Skeletal muscle cell (primary cell): ENCODE measurements at regions not wholly inside any gene's neighbourhood (a gene's known extent, or its start where the extent isn't known, plus 50 kb on each side); places are given as distances from the start of the nearest gene placed in this dataset.
A peak's percentile ranks its signal among the peaks of the same experiment; 100 is the strongest.
"Not testable (repeated sequence)": the region's sequence is repeated elsewhere in the genome, so short reads cannot be mapped to it uniquely, and the experiment has no call there.

Experiments
- DNase-seq: peaks from one replicate; pipeline ENCODE4 v3.0.0-alpha.2; 2010; ENCODE audit warnings: low read depth
- H3K4me3 ChIP-seq: 2 replicates; pipeline ENCODE4 v1.5.1; 2011; ENCODE audit warnings: low read depth, mild to moderate bottlenecking, control low read depth, low read length, moderate library complexity

DNA sequence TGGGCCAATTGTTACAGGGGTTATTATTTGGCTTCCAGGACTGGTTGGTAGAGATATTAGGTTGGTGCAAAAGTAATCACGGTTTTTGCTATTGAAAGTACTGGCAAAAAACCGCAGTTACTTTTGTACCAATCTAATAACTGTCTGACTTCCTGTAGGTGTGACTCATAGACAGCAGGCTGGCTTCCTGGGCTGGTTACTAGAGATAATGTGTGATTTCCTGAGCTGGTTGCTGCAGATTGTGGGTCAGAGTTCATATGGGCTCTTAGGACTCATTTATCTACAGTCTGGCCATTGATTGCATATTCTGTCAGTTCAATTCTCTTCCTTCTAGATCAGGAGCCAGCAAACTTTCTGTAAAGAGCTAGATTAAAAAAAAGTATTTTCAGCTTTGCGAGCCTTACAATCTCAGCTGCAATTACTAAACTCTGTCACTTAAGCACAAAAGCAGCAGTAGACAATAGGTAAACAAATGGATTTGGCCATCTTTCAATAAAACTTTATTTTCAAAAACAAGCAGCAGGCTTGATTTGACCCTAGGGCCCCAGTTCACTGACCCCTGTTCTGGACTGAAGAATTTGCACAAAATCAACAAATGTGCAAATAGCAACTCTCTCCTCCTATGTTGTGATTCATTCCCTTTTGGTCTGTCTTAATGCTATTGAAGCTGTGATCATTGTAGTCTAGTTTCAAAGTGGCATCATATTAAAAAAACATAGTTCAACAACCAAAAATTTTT, 50.8 kb upstream of the BOD1L1 start:
- H3K4me3 ChIP-seq = no peak overlapping the region
- DNase-seq = no peak

- no peak overlapping the region for H3K4me3 ChIP-seq
- no peak for DNase-seq
These were observed 54.0 kb upstream of the BOD1L1 start for GRCh38 chr4:13681570-13681969.

- H3K4me3 ChIP-seq = no peak overlapping the region
- DNase-seq = no peak
These were observed 66.7 kb upstream of the BOD1L1 start for GRCh38 chr4:13694256-13694655.

DNA sequence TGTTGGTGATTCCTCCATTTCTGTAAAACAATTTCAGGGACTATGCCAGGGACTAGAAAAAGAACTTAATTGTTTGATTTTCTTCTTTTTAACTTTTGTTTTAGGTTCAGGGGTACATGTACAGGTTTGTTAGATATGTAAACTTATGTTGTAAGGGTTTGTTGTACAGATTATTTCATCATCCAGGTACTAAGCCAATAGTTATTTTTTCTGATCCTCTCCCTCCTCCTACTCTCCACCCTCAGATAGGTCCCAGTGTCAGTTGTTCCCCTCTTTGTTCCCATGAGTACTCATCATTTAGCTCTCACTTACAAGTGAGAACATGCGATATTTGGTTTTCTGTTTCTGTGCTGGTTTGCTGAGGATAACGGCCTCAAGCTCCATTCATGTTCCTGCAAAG, 70.8 kb upstream of the BOD1L1 start:
- DNase-seq = no peak
- no peak overlapping the region for H3K4me3 ChIP-seq

GRCh38 chr4:13700021-13700857, 72.7 kb upstream of the BOD1L1 start:
- H3K4me3 ChIP-seq = no peak overlapping the region
- peak; percentile 81 for DNase-seq

GRCh38 chr4:13700858-13701140, 73.3 kb upstream of the BOD1L1 start:
- not testable (repeated sequence) for H3K4me3 ChIP-seq, DNase-seq

DNA sequence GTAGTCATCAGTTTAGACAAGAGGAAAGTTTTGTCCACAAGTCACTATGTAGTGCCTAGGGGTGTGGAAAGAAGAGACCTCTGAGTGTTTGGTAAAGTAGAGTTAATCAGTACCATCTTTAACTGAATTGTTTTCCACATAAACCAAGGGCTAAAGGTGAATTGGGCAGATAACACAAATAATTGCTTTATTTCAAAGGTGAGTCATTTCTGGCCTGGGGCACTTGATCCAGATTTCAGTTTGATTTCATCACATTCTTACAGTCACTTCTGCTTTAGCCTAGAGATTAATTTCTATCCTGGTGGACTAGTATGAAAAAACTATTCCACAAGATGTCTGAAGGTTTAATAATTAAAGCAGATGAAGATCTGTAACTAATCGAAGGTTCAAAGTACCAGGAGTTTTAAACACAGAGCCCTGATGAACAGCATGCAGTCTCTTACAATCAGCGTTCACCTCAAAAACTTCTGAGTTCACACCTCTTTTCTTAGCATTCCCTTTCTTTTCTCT, 74.5 kb upstream of the BOD1L1 start:
- no peak for DNase-seq
- H3K4me3 ChIP-seq = no peak overlapping the region

DNA sequence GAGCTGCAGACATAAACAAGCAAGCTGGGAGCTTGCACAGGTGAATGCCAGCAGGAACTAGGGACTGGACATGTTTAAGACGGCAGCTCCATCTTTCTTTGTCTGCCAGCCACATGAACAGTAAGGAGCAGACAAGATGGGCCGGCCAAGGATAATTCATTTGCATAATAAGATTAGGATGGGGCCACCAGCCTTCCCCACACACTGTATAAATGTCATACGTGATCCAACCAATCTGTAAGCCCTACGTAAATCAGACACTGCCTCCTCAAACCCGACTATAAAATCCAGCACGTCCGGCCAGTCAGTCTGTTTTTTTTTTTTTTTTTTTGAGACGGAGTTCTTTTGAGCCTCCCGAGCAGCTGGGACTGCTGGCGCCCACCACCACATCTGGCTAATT, 75.6 kb upstream of the BOD1L1 start:
- no peak for DNase-seq
- no peak overlapping the region for H3K4me3 ChIP-seq

- H3K4me3 ChIP-seq = no peak overlapping the region
- DNase-seq = no peak
These were observed 76.5 kb upstream of the BOD1L1 start for GRCh38 chr4:13704035-13704434.

DNA sequence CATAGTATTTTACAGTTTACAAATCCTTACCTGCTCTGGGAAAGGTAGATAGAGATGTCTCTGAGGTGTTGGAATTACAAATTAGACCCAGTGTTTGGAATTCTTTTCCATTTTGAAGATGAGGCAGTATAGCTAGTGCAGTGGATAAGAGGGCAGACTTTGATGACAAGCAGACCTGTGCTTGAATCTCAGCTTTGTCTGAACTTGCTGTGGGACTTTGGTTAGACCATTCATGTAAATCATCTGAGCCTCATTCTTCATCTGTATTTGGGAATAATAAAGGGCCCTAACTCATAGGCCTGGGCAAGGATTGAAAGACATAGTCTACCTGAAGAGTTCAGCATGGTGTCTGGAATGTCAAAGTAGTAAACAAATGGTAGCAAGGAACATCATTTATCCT, 77.2 kb upstream of the BOD1L1 start:
- DNase-seq = no peak
- no peak overlapping the region for H3K4me3 ChIP-seq

- H3K4me3 ChIP-seq = no peak overlapping the region
- no peak for DNase-seq
These were observed 78.1 kb upstream of the BOD1L1 start for GRCh38 chr4:13705521-13706041.

DNA sequence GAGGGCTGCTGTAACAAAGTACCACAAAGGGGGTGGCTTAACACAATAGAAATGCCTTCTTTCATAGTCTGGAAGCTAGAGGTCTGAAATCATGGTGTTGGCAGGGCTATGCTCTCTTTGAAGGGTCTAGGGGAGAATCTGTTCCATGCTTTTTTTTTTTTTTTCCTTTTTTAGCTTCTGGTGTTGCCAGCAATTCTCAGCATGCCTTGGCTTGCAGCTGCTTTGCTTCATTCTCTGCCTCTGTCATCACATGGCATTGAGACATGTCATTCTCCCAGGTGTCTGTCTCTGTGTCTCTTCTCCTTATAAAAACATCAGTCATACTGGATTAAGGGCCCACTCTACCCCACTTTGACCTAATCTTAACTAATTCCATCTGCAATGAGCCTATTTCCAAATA, 78.6 kb upstream of the BOD1L1 start:
- no peak for DNase-seq
- H3K4me3 ChIP-seq = no peak overlapping the region

DNA sequence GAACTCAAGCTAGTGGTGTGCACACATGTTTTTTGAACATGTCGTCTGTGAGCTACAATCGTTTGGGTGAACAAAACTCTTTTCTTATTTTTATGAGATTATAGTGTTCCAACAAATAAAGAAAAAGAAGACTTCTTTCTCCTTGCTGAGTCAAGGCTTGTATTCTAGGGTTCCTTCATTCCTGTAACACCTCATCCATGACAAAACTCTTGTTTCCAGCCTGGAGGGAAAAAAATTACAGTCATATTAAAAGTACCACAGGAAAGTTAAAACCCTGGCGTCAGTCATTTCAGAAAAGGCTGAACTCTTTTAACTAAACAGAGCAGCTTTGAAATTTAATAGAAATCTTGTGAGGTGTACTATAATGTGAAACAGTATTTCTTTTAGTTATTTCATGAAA, 79.2 kb upstream of the BOD1L1 start:
- no peak overlapping the region for H3K4me3 ChIP-seq
- DNase-seq = no peak

GRCh38 chr4:13710246-13710885, 82.8 kb upstream of the BOD1L1 start:
- no peak for DNase-seq
- H3K4me3 ChIP-seq = no peak overlapping the region

- DNase-seq = no peak
- H3K4me3 ChIP-seq = no peak overlapping the region
These were observed 83.8 kb upstream of the BOD1L1 start for GRCh38 chr4:13711233-13711785.

DNA sequence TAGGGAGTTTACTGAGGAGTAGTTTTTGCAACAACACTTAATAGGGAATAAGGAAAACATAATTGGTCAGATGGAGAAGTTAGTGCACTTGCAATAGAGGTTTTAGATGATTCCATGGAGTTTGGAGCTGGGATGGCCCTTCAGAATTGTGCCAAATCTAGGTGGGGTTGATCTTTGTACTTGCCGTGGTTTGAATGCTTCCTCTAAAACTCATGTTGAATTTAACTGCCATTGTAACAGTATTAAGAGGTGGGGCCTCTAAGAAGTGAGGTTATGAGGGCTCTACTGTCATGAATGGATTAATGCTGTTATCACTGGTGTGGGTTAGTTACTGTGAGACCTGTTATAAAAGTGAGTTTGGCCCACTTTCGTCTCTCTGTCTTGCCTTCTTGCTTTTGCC, 94.4 kb upstream of the BOD1L1 start:
- DNase-seq = no peak

DNA sequence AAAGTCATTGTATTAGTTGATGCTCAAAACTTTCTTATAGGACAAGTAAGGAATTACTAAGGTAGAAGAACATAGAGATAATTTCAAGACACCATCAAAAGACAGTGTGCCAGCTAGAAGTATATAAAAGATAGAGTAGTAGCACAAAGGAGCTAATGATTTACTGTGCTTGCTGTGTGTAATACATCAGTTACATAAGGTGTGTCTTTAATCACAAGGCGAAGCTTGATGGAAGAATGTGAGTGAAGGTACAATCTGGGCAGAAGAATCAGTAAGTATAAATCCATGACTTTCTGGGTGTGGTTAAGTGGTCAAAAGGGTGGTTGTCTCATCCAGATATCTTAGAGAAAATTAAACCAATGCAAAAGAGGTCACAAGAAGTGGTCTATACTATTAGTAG, 95.1 kb upstream of the BOD1L1 start:
- no peak overlapping the region for H3K4me3 ChIP-seq
- no peak for DNase-seq

More for the DNA sequence above, 94.4 kb upstream of the BOD1L1 start:
- no peak overlapping the region for H3K4me3 ChIP-seq

DNA sequence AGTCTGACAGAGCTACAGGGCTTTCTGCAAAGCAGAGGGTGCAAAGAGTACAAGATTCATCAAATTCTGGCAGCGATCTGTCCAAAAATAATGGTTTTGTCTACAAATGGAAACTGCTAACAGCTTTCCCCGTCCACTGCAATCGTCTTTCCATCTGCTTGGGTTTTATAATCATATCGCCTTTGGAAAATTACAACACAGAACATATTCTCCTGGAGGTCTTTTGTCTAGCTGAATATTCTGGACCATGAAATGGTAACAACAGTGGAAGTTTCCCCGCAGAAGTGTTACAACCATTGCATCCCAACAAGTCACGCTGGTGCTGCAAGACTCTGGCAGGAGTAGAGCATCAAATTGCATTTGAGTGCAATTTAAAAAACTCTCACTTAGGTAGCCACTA, 101.2 kb upstream of the BOD1L1 start:
- DNase-seq = no peak
- H3K4me3 ChIP-seq = no peak overlapping the region

GRCh38 chr4:13731019-13731418, 103.5 kb upstream of the BOD1L1 start:
- no peak for DNase-seq
- H3K4me3 ChIP-seq = no peak overlapping the region

GRCh38 chr4:13733817-13734216, 106.3 kb upstream of the BOD1L1 start:
- H3K4me3 ChIP-seq = no peak overlapping the region
- no peak for DNase-seq
